ENCODE measurements at regions not wholly inside any gene's neighbourhood (a gene's known extent, or its start where the extent isn't known, plus 50 kb on each side); places are given as distances from the start of the nearest gene placed in this dataset.
"Not testable (repeated sequence)": the region's sequence is repeated elsewhere in the genome, so short reads cannot be mapped to it uniquely, and the experiment has no call there.

DNA sequence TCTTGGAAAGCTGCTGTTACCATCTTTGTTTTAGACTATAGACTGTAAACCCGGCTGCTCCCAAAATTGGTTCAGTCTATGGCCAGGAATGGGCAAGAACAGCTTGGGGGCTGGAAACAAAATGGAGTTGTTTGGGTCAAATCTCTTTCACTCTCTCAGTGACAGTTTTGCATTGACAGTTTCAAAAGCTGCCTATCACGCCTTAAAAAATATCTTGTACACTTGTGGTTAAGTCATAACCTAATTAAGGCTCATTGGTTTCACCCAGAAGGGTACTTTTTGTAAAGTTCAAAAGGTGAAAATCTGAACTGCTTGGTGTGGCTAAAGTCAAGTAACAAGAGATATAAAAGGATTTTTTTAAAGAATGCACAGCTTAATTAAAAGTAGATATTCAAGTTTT, 76.1 kb upstream of the PRL start:
- TF ChIP-seq, protein P1, sequence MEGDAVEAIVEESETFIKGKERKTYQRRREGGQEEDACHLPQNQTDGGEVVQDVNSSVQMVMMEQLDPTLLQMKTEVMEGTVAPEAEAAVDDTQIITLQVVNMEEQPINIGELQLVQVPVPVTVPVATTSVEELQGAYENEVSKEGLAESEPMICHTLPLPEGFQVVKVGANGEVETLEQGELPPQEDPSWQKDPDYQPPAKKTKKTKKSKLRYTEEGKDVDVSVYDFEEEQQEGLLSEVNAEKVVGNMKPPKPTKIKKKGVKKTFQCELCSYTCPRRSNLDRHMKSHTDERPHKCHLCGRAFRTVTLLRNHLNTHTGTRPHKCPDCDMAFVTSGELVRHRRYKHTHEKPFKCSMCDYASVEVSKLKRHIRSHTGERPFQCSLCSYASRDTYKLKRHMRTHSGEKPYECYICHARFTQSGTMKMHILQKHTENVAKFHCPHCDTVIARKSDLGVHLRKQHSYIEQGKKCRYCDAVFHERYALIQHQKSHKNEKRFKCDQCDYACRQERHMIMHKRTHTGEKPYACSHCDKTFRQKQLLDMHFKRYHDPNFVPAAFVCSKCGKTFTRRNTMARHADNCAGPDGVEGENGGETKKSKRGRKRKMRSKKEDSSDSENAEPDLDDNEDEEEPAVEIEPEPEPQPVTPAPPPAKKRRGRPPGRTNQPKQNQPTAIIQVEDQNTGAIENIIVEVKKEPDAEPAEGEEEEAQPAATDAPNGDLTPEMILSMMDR (IDR thresholded peaks at IDR 0.05; ENCODE audit: control insufficient read depth, extremely low read depth, insufficient read depth): no peak
- DNase-seq (ENCODE audit: low read depth): no peak
- no peak overlapping the region for H3K4me3 ChIP-seq (ENCODE audit: low read depth, low read length)

DNA sequence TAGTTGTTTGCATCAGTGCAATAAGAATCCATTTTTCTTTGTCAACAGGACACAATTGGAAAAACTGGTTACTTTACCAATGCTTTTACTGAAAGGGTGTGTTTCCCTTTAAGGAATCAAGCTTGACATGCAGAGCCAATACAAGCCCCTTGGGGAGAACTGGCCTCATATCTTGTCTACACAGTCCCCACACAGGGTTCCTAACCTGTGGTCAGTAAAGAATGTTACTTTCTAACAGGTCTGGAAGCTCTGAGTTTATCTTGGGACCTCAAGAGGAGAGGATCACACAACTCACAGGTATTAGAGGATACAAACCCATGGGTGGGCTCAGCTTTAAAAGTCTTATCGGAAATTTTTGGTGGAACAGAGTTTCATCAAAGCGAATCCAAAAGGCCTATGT, 78.1 kb upstream of the PRL start:
- not testable (repeated sequence) for DNase-seq (ENCODE audit: low read depth); H3K4me3 ChIP-seq (ENCODE audit: low read depth, low read length)

DNA sequence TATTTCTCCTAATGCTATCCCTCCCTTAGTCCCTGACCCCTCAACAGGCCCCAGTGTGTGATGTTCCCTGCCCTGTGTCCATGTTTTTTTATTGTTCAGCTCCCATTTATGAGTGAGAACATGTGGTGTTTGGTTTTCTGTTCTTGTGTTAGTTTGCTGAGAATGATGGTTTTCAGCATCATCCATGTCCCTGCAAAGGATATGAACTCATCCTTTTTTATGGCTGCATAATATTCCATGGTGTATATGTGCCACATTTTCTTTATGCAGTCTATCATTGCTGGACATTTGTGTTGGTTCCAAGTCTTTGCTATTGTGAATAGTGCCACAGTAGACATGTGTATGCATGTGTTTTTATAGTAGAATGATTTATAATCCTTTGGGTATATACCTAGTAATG, 79.5 kb upstream of the PRL start:
- DNase-seq (ENCODE audit: low read depth); H3K4me3 ChIP-seq (ENCODE audit: low read depth, low read length): not testable (repeated sequence)

DNA sequence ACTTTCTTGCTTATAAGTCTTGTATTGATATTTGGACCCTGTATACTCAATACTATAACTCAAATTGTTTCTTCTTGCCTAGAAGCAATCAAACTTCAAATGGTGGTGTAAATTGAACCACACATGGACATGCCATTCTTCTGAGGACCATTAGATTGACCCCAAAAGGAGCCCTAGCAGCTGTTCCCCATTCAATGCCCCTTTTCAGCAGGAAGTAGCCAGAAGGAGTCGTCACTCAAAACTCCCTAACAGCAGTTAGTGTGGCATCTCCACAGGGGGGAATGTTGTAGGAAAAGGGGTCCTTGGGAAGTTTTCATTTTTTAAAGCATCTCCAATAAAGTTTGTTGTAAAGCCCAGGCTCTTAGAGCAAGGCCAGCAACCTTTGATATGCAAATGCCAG, 81.7 kb upstream of the PRL start:
- H3K4me3 ChIP-seq (ENCODE audit: low read depth, low read length); DNase-seq (ENCODE audit: low read depth): not testable (repeated sequence)

DNA sequence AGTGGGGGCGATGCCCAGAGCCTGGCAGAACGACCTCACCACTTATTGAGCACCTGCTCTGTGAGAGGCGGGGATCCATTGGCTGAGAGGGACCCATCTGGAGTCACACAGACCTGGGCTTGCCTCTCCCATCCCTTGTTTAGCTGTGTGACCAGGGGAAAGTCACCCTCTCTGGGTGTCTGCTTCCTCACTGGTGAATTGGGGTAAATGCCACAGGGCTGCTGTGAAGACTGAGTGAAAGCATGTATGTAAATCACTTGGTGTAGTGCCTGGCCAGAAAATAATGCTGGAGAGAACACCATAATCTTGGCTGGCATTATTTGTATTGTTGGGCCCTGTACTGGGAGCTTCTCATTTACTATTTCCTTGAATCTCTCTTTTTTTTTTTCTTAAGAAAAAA, 83.4 kb upstream of the PRL start:
- no peak for DNase-seq (ENCODE audit: low read depth)
- TF ChIP-seq, protein P1 (IDR thresholded peaks at IDR 0.05; ENCODE audit: control insufficient read depth, extremely low read depth, insufficient read depth): no peak
- no peak overlapping the region for H3K4me3 ChIP-seq (ENCODE audit: low read depth, low read length)

DNA sequence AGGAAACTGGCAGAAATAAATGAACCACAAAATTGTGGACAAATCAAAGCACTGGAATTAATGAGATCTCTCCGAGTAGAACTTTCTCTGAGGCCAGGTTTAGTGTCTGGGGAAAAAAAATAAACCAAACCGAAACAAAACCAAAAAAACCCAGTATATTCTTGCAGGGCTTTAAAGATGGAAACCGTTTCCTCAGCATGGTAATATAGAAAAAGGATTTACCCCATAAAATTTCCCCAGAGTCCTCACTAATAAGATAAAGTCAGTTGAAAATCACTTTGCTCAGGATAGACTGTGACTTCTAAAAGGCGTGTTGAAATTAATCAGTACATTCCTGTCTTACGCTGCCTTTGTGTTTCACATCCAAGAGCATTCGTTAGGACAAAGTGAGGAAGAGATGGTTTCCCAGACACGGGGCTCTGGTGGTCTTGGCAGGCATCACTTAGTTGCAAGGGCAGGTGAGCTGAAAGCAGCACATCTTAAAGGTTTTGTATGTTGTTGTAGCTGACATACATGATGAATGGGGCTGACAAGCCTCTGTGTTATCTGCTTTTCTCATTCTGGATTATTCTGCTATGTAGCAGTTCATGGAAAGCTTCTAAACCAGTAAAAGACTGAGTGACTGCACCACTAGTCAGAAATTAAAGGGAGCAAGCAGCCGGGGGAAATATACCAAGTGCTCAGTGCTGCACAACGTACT, 85.2 kb upstream of the PRL start:
- TF ChIP-seq, protein P1 (IDR thresholded peaks at IDR 0.05; ENCODE audit: control insufficient read depth, extremely low read depth, insufficient read depth): no peak

DNA sequence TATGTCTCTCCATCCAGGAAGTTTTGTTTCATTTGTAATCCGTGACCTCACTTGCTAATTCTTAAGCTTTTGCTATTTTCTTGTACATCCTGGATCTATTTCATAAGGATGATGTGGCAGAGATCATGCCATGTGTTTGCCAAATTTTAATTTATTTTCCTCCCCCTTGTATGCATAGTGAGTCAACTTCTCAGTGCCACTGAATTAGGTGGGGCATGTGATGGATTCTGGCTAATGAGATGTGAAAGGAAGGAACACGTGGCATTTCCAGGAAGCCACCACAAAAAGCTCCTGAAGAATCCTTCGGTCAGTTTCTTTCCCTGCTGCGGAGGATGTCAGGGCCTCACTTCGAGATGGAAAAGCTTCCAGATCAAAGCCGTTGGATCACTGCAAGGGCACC, 86.2 kb upstream of the PRL start:
- TF ChIP-seq, protein P1 (IDR thresholded peaks at IDR 0.05; ENCODE audit: control insufficient read depth, extremely low read depth, insufficient read depth): no peak
- no peak overlapping the region for H3K4me3 ChIP-seq (ENCODE audit: low read depth, low read length)
- no peak for DNase-seq (ENCODE audit: low read depth)

More for the DNA sequence above, 85.2 kb upstream of the PRL start:
- DNase-seq (ENCODE audit: low read depth): no peak
- no peak overlapping the region for H3K4me3 ChIP-seq (ENCODE audit: low read depth, low read length)

DNA sequence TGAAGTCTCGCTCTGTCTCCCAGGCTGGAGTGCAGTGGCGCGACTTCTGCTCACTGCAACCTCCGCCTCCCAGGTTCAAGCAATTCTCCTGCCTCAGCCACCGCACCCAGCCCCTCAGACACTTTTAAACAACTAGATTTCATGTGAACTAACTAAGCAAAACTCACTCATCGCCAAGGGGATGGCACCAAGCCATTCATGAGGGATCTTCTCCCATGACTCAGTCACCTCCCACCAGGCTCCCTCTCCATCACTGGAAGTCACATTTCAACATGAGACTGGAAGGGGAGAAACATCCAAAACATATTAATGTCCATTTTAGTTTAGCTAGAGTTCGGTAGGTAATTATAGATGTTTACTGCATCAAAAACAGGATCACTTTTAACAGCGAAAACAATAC, 95.9 kb upstream of the PRL start:
- TF ChIP-seq, protein P1 (IDR thresholded peaks at IDR 0.05; ENCODE audit: control insufficient read depth, extremely low read depth, insufficient read depth): no peak
- no peak for DNase-seq (ENCODE audit: low read depth)
- no peak overlapping the region for H3K4me3 ChIP-seq (ENCODE audit: low read depth, low read length)
